ENCODE measurements at regions not wholly inside any gene's neighbourhood (a gene's known extent, or its start where the extent isn't known, plus 50 kb on each side); places are given as distances from the start of the nearest gene placed in this dataset.

DNA sequence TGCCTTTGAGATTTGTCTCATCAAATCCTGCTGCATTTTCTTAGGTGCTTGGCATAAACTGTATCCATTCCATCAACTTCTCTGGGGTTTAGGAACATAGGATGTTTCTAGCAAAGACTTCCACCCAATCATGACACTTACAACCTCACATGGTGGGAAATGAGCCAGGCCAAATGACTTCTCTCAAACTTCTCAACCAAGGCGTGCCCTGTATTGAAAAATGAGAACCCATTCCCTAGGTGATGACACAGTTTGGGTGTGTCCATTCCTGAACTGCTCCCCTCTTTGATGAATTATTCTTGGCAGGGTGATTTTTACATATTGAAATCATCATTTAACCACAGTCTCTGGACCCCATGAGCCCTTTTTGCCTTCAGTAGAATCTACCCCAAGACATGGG is 161.1 kb downstream of the EN1 start:
- TF ChIP-seq, protein P1, sequence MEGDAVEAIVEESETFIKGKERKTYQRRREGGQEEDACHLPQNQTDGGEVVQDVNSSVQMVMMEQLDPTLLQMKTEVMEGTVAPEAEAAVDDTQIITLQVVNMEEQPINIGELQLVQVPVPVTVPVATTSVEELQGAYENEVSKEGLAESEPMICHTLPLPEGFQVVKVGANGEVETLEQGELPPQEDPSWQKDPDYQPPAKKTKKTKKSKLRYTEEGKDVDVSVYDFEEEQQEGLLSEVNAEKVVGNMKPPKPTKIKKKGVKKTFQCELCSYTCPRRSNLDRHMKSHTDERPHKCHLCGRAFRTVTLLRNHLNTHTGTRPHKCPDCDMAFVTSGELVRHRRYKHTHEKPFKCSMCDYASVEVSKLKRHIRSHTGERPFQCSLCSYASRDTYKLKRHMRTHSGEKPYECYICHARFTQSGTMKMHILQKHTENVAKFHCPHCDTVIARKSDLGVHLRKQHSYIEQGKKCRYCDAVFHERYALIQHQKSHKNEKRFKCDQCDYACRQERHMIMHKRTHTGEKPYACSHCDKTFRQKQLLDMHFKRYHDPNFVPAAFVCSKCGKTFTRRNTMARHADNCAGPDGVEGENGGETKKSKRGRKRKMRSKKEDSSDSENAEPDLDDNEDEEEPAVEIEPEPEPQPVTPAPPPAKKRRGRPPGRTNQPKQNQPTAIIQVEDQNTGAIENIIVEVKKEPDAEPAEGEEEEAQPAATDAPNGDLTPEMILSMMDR (conservative IDR thresholded peaks at IDR 0.05; ENCODE audit: low read length): no peak
- no peak for TF ChIP-seq EZH2phosphoT487 (IDR thresholded peaks at IDR 0.05; ENCODE audit: borderline replicate concordance)
